GM23248 (cell line): ENCODE measurements at regions not wholly inside any gene's neighbourhood (a gene's known extent, or its start where the extent isn't known, plus 50 kb on each side); places are given as distances from the start of the nearest gene placed in this dataset.
A peak's percentile ranks its signal among the peaks of the same experiment; 100 is the strongest.

ENCODE experiments used
- DNase-seq: peaks from one replicate; pipeline ENCODE4 v3.0.0-alpha.2; 2015
- H2AFZ ChIP-seq: fragments of 200-600 bp; sonication (generic); 2 replicates; pipeline ENCODE4 v1.6.1; 2016; ENCODE audit warnings: antibody characterized with exemption
- H3F3A ChIP-seq: fragments of 200-600 bp; sonication (generic); 2 replicates; pipeline ENCODE4 v1.6.1; 2016; ENCODE audit warnings: mild to moderate bottlenecking, antibody characterized with exemption, mixed run types; ENCODE audit not compliant: insufficient read depth
- H3K27ac ChIP-seq: fragments of 200-600 bp; sonication (generic); 2 replicates; pipeline ENCODE4 v1.5.1; 2016; ENCODE audit warnings: mild to moderate bottlenecking
- H3K27me3 ChIP-seq: fragments of 200-600 bp; sonication (generic); replicated peaks from 2 replicates; pipeline ENCODE4 v1.6.1; 2016; ENCODE audit warnings: mild to moderate bottlenecking; ENCODE audit not compliant: insufficient read depth
- H3K36me3 ChIP-seq: fragments of 200-600 bp; sonication (generic); 2 replicates; pipeline ENCODE4 v1.6.1; 2016; ENCODE audit warnings: low read depth, mild to moderate bottlenecking
- H3K4me1 ChIP-seq: fragments of 200-600 bp; sonication (generic); 2 replicates; pipeline ENCODE4 v1.6.1; 2016; ENCODE audit warnings: mild to moderate bottlenecking; ENCODE audit not compliant: insufficient read depth
- H3K4me2 ChIP-seq: fragments of 200-600 bp; sonication (generic); one replicate; pipeline ENCODE4 v1.6.1; 2016; ENCODE audit warnings: mild to moderate bottlenecking; ENCODE audit not compliant: unreplicated experiment
- H3K4me3 ChIP-seq: fragments of 200-600 bp; sonication (generic); 2 replicates; pipeline ENCODE4 v1.5.1; 2016; ENCODE audit warnings: mild to moderate bottlenecking
- H3K79me2 ChIP-seq: fragments of 200-600 bp; sonication (generic); 2 replicates; pipeline ENCODE4 v1.6.1; 2016; ENCODE audit warnings: mild to moderate bottlenecking; ENCODE audit not compliant: insufficient read depth
- H3K9ac ChIP-seq: fragments of 200-600 bp; sonication (generic); 2 replicates; pipeline ENCODE4 v1.6.1; 2016; ENCODE audit warnings: mild to moderate bottlenecking
- H3K9me2 ChIP-seq: fragments of 200-600 bp; sonication (generic); 2 replicates; pipeline ENCODE4 v1.6.1; 2016; ENCODE audit warnings: mixed run types, mild to moderate bottlenecking, moderate library complexity; ENCODE audit not compliant: insufficient read depth
- H3K9me3 ChIP-seq: fragments of 200-600 bp; sonication (generic); one replicate; pipeline ENCODE4 v1.6.1; 2017; ENCODE audit warnings: low read depth
- H4K20me1 ChIP-seq: fragments of 200-600 bp; sonication (generic); 2 replicates; pipeline ENCODE4 v1.6.0; 2016; ENCODE audit not compliant: insufficient read depth
- EZH2 ChIP-seq: fragments of 200-600 bp; sonication (generic); IDR thresholded peaks from 2 replicates; pipeline ENCODE4 v1.6.1; 2018; ENCODE audit warnings: antibody characterized with exemption, mild to moderate bottlenecking; ENCODE audit not compliant: insufficient read depth, poor library complexity, severe bottlenecking
- EZH2phosphoT487 ChIP-seq: fragments of 200-600 bp; sonication (generic); IDR thresholded peaks from 2 replicates; pipeline ENCODE4 v1.6.1; 2018; ENCODE audit warnings: antibody characterized with exemption, moderate library complexity, mild to moderate bottlenecking, low read depth; ENCODE audit not compliant: insufficient read depth
- WGBS, 2 experiments: methylation state at CpG; one replicate each; pipeline ENCODE4 v1.1.6; 2015 to 2017; ENCODE audit warnings: low lambda C conversion rate in 2 of 2, low coverage in 1 of 2; ENCODE audit errors: missing lambda C conversion rate in 2 of 2; 5-methylcytosine and 5-hydroxymethylcytosine counted together
- in situ Hi-C: fragments of 300-500 bp; cut with MboI; formaldehyde crosslinking; loops from 2 replicates; pipeline ENCODE4 v1.15.0; 2020

DNA sequence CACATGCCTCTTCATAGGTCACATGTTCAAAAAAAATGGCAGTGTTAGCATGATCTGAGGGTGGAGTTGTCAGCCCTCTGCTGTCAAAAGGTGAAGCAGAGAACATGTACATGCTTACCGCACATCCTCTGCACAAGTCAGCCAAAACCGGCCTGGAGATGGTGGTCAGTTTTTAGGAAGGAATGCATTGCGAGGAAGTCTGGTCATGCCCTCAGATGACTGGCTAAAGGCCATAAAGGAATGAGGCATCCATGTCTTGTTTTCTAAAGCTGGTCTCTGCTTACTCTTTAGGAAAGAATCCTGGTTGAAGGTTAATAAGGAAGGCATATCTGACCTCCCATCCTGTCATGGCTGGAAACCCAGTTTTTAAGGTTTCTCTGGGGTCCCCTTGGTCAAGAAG lies 292.0 kb upstream of the CCDC54 start:
- H3F3A ChIP-seq = no peaks in the 10 kb centered on the region
- 78 to 92% methylated on average over 3 of the region's 3 CpGs for WGBS, 2 experiments
- no peak overlapping the region for H3K4me3 ChIP-seq
- H3K79me2 ChIP-seq = no peaks in the 10 kb centered on the region
- H3K9me3 ChIP-seq = no peaks in the 10 kb centered on the region
- no peaks in the 10 kb centered on the region for H4K20me1 ChIP-seq
- TF ChIP-seq EZH2 = no peak
- no peak for TF ChIP-seq EZH2phosphoT487
- H3K9me2 ChIP-seq = no peaks in the 10 kb centered on the region
- no peak overlapping the region for H3K27ac ChIP-seq
- H3K9ac ChIP-seq = no peak overlapping the region
- no peaks in the 10 kb centered on the region for H3K36me3 ChIP-seq
- in situ Hi-C loops = no loop called here
- no peaks in the 10 kb centered on the region for H3K27me3 ChIP-seq
- peak; percentile 32 for DNase-seq
- no peak overlapping the region for H3K4me2 ChIP-seq
- H2AFZ ChIP-seq = no peak overlapping the region
- 0 out of 2 replicates have a peak, but pooled peaks cover 4% of the 10 kb centered on the region for H3K4me1 ChIP-seq

DNA sequence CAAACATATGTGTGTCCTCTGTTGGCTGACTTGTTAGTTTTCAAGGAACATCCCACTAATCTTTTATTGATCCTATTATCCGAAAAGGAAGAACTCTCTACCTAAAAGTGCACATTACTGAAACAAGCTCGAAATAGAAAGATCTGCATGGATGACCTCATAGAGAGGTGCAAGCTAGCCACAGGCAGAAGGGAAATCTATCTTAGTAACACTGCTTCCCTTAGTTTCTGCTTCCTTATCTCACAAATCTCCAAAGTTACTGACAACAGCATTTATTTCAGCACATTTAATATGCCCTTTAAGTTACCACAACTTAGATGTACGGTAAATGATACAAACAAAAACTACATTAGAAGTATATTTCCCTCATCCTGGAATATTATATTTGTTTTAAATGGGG lies 285.1 kb upstream of the CCDC54 start:
- no peaks in the 10 kb centered on the region for H3F3A ChIP-seq
- H2AFZ ChIP-seq = no peak overlapping the region
- no peaks in the 10 kb centered on the region for H3K27me3 ChIP-seq
- H3K4me1 ChIP-seq = no peaks in the 10 kb centered on the region
- H3K27ac ChIP-seq = no peak overlapping the region
- no peaks in the 10 kb centered on the region for H3K9me3 ChIP-seq
- 65 to 69% methylated on average over 3 of the region's 3 CpGs for WGBS, 2 experiments
- no peak for DNase-seq
- no peaks in the 10 kb centered on the region for H3K36me3 ChIP-seq
- no peaks in the 10 kb centered on the region for H3K79me2 ChIP-seq
- in situ Hi-C loops = no loop called here
- H4K20me1 ChIP-seq = no peaks in the 10 kb centered on the region
- no peak overlapping the region for H3K4me3 ChIP-seq
- TF ChIP-seq EZH2 (no peak), EZH2phosphoT487 (no peak)
- H3K9me2 ChIP-seq = no peaks in the 10 kb centered on the region
- no peak overlapping the region for H3K4me2 ChIP-seq
- no peak overlapping the region for H3K9ac ChIP-seq

DNA sequence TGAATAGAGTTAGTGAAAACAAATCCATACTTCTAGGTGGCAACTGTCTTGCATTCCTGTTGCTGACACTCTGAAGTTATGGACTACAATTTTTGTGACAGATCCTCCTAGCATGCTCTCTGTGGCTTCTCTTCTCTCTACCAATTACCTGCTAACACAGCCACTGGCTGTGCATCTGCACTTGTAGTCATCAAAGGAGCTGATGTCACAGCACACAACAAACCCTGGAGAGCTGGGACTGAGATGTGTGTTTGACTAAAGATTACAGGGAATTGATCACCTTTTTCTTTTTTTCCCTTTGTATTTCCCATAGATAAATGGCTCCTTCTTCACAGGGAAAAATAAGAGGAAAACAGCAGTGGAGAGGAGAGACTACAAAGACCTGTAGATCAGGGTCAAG lies 278.4 kb upstream of the CCDC54 start:
- no peaks in the 10 kb centered on the region for H3K9me3 ChIP-seq

GRCh38 chr3:107100137-107100536 lies 277.1 kb upstream of the CCDC54 start:
- H3K9ac ChIP-seq = no peak overlapping the region

More for the DNA sequence above, 278.4 kb upstream of the CCDC54 start:
- no peaks in the 10 kb centered on the region for H3K9me2 ChIP-seq
- no peaks in the 10 kb centered on the region for H3F3A ChIP-seq
- H3K79me2 ChIP-seq = no peaks in the 10 kb centered on the region
- H3K27ac ChIP-seq = no peak overlapping the region
- H3K9ac ChIP-seq = no peak overlapping the region
- TF ChIP-seq EZH2phosphoT487 (no peak), EZH2 (no peak)
- no peak for DNase-seq
- in situ Hi-C loops = no loop called here
- H3K4me2 ChIP-seq = no peak overlapping the region
- H3K36me3 ChIP-seq = no peaks in the 10 kb centered on the region
- H2AFZ ChIP-seq = no peak overlapping the region
- no peaks in the 10 kb centered on the region for H3K4me1 ChIP-seq
- H4K20me1 ChIP-seq = no peaks in the 10 kb centered on the region
- H3K27me3 ChIP-seq = no peaks in the 10 kb centered on the region
- no peak overlapping the region for H3K4me3 ChIP-seq

GRCh38 chr3:107100573-107100972 lies 276.7 kb upstream of the CCDC54 start:
- Histone ChIP-seq H3K4me2 (no peak overlapping the region), H3K36me3 (no peaks in the 10 kb centered on the region), H4K20me1 (no peaks in the 10 kb centered on the region), H2AFZ (no peak overlapping the region), H3K27ac (no peak overlapping the region), H3K27me3 (no peaks in the 10 kb centered on the region), H3K79me2 (no peaks in the 10 kb centered on the region), H3K4me3 (no peak overlapping the region), H3K4me1 (no peaks in the 10 kb centered on the region), H3K9me2 (no peaks in the 10 kb centered on the region), H3F3A (no peaks in the 10 kb centered on the region), H3K9me3 (no peaks in the 10 kb centered on the region), H3K9ac (no peak overlapping the region)
- in situ Hi-C loops = no loop called here
- no peak for DNase-seq
- TF ChIP-seq EZH2phosphoT487 (no peak), EZH2 (no peak)
- WGBS, 2 experiments = 57 to 81% methylated on average over 1 of the region's 1 CpG

More at GRCh38 chr3:107100137-107100536, 277.1 kb upstream of the CCDC54 start:
- no peak for DNase-seq
- Histone ChIP-seq H3K4me1 (no peaks in the 10 kb centered on the region), H4K20me1 (no peaks in the 10 kb centered on the region), H3F3A (no peaks in the 10 kb centered on the region), H3K4me2 (no peak overlapping the region), H3K9me2 (no peaks in the 10 kb centered on the region), H3K36me3 (no peaks in the 10 kb centered on the region), H2AFZ (no peak overlapping the region), H3K27me3 (no peaks in the 10 kb centered on the region), H3K4me3 (no peak overlapping the region), H3K79me2 (no peaks in the 10 kb centered on the region), H3K9me3 (no peaks in the 10 kb centered on the region), H3K27ac (no peak overlapping the region)
- 25 to 34% methylated on average over 1 of the region's 1 CpG for WGBS, 2 experiments
- TF ChIP-seq EZH2phosphoT487 (no peak), EZH2 (no peak)
- in situ Hi-C loops = no loop called here
